HG03066 (cell line): ENCODE measurements at regions not wholly inside any gene's neighbourhood (a gene's known extent, or its start where the extent isn't known, plus 50 kb on each side); places are given as distances from the start of the nearest gene placed in this dataset.

ENCODE experiments used
- ATAC-seq: cut with Tn5 transposase; IDR thresholded peaks from one replicate; pipeline ENCODE4 v1.9.1; 2021; ENCODE audit warnings: low read depth; ENCODE audit not compliant: unreplicated experiment

DNA sequence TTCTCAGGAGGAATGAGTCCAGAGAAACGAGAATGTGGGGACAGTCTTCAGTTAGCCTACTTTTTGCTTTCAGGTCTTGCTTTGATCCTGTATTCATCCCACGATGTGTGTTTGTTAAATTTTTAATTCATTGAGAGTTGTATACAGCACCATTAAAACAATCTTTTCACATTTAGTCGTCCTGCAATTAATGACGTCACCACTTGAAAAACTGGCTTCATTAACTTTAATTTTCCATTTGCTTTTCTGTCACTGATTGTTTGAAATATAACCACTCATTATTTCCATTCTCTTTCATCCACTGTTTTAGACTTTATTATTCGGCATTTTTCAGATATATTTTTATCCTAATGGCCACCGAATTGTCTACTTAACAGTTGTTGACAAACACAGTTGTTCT is 146.9 kb downstream of the TFEC start:
- no peak for ATAC-seq

DNA sequence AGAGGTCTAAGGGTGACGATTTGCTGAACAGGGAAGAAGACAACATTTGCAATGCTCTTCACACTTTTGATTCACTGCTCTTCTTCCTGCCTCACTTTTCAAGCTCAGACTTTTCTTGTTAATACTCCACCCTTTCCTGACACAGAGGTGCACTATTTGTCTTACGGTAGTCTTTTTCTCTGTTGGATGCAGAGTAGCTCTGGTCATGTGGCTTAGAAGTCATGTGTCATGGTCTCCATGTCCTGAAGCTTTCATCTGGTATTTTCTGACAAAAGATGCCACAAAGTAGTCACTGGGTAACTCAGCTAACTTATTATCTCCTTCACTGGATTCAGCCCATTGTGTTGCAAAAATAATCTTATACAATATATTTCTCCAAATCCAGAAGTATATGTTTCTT is 149.1 kb downstream of the TFEC start:
- ATAC-seq = no peak

DNA sequence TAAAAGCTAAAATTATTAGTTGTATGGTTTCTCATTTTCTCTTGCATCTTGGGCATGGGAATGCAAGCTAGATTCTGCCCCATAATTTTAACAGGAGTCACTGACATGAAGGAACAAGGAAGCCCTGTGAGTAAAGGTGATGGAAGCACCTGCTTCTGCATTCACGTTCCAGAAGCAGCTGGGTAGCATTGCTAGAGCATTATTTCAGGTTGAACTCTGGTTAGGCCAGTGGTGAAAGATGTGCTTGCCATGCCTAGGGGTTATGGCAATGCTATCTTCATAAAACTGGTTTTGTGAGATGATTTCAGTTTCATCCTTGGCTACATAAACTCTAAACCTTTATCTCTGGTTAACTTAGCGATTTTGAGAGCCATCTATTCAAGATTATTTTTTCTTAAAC is 151.4 kb downstream of the TFEC start:
- no peak for ATAC-seq

DNA sequence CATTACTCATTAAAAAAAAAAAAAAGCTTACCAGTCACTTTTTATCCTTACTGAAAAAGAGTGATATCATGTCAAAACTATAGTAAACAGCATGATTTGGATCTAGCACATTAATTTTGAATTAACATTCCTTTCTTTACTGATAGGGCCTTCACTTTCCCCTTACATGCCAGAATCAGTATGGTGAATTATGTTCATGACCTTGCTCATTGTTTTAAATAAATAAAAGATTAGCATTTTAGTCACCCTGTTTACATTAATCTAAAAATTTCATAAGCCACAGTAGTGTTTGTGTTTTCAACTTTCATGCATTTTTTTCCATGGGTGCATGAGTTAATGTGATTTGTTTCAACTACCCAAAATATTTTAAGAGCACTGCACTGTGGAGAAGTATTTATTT is 160.8 kb downstream of the TFEC start:
- ATAC-seq = no peak

DNA sequence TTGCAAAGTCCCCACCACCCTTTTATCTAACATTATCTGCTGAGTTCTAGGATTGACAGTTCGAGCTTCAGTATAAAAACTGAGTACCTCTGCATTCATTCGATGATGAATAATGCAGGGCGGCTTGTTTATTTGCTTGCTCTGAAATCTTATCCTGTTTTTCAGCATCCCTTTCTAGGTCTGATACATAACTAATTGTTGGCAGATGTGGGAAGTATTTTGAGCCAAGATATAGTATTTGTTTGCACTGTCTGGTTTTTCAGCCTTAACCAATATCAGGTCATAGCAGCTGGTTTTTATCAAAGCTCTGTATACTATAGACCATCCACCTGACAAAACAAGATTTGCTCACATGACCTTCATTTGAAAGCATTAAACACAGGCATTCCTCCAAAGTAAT is 161.4 kb downstream of the TFEC start:
- ATAC-seq = no peak

DNA sequence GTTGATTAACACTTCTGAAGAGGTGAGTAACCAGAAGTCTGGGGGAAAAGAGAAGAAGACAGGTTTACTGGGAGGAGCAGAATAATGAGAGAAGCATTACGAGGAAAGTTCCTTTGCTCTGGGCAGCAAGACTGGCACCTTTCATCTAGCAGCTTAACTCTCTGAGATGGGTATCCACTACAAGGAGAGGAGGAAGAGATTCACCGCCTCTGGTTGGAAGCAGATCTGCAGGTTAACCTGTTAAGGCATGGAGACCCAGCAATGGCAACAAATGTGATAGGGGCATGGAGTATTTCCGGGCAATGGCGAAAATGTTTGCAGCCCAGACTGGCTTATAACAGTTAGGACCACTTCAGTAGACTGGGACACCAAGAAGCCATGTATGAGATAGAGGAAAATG is 162.2 kb downstream of the TFEC start:
- ATAC-seq = no peak

DNA sequence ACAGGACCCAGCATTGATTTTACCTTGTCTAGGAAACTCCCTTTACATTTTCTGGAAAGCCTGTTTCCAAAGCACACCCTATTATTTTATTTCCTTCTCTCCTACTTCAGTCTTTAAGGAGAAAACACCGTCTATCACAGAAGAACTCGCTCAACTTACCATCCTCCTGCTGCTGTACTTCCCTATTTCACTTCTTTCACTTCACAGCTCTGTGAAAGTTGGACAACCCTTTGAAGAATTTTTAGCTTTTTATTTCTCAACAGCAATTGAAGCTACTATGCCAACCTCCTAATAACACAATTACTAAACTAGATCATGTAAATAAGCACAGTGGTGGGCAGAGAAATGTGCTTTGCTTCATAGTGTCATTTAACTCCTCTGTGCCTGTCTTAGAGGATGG is 166.5 kb downstream of the TFEC start:
- ATAC-seq = no peak

DNA sequence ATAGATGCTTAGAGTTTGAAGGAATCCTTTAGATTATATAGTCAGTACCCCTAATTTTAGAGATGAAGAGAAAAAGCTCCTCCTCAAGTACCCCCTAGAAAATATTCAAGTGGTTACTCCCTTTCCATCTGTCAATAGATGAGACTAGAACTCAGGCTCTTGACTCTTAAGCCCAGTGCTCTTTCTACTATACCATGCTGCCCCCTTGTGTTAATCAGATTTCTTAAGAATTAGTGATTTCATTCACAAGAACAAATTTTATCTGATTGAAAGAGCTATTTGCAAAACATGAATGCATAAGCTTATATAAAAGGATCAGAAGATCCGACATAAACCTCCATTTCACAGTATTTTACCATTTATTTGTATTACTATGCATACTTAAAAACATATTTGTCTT is 179.3 kb downstream of the TFEC start:
- peak; percentile 56 for ATAC-seq

DNA sequence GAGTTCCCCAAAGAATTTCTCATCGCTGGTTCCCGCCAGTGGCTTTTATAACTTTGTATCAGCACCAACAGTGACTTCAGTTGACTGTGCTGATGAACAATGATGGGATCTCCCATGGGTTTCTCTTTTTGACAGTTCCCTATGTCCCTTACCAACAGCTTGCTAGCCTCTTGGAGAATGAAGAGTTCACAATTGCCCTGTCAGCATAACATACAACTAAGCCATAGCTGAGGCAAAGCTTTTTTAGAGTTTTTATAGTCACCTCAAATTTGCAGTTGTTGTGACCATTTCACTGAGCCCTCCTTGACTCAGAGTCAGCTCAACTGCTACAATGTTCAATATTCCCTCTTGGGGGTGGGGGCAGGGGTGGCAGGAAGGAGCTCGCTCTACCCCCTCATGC is 179.8 kb downstream of the TFEC start:
- ATAC-seq = no peak

DNA sequence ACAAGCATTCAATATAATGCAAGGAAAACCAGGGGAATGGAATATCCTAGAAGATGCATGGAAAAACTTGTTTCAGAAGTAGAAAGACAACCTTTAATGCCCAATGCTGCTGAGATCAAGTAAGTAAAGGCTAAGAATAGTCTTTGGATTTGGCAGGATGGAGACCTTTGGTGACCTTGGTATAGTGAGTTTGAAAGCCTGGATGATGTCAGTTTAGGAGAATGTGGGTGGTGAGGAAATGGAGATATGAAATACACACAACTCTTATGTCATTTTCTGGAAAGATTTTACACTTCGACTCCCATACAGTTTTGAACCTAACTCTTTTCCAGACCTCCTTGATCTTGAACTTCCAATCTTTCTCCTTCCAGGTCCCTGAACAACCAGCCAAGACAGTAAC is 185.7 kb downstream of the TFEC start:
- no peak for ATAC-seq

DNA sequence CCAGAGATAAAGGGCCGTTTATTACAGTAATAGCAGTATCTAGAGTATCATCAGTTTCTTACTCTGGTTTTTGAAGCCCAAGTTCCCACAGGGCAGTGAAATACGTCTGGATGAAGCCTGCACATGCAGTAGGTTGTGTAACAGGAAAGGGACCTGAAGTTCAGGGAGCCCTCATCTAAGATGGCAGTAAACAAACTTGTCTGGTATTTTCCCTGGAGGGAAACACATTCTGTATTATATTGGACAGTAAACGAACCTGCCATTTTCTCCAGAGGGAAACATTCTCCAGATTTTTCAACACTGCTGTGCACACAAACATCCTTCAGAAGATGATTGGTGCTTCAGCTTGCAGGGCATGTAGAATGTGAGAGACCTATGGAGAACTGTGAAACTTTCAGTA is 189.9 kb downstream of the TFEC start:
- ATAC-seq = no peak

DNA sequence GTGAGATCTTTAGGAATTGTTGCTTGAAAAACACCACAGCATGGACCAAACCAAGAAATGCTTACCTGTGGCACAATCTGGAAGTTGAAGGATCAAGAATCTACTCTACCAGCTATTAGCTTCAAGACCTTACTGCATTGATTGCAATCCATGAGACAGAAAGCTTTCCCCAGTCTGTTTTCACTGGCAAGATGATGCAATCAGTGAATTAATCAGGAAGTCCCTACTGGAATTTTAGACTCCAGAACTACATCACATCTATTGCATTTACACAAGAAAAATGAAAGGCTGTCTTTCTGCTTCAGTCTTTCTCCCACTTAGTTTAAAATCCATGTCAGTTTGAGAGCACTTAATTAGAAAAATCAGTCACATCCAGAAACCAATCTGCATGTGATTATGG is 191.7 kb downstream of the TFEC start:
- no peak for ATAC-seq

DNA sequence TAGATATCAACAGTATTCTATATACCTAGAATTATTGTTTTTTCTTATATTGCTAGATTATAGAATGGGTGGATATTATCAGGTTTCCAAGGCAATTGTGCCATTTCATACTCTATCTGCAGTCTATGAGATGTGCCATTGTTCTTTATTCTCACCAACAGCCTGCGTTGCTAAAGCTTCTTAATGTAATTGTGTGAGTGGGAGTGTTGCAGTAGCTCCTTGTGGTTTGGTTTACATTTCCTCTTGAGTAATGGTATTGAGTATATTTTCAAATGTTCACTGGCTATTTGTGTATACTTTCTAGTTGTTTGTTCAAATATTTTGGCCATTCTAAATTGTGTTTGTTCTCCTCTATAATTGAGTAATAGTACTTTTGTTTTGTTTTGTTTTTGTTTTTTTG is 199.2 kb downstream of the TFEC start:
- ATAC-seq = no peak

DNA sequence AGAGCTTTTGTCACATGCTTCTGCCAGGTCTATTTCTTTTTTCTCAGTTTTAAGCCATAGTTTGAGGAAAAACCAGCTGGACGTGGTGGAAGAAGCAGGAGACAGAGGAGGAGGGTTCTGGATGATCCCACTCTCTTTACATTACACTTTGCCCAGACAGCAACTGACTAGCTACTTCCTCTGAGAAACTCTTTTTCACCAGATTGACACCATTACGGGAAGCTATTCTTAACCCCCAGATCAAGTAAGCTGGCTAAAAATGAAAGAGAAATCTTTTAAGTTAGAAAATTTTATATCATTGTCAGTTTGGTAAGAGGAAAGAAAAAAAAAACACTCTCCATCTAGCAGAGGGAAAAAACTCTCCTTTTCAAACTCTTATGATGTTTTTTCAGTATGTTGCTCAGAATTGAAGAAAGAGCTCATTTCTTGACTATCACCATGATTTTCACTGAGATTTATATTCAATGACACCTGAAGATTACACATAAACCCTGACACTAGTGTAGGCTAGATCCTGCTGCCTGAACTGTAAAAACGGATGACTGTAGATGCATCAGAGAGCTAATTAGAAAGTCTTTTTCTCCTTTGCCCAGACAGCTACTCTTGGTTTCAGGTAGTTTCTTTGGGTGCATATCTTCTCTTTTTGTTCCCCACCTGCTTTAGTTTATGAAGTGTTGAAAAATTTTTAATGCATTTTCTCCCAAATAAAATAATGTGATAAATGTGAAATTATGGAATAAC is 203.1 kb downstream of the TFEC start:
- no peak for ATAC-seq

DNA sequence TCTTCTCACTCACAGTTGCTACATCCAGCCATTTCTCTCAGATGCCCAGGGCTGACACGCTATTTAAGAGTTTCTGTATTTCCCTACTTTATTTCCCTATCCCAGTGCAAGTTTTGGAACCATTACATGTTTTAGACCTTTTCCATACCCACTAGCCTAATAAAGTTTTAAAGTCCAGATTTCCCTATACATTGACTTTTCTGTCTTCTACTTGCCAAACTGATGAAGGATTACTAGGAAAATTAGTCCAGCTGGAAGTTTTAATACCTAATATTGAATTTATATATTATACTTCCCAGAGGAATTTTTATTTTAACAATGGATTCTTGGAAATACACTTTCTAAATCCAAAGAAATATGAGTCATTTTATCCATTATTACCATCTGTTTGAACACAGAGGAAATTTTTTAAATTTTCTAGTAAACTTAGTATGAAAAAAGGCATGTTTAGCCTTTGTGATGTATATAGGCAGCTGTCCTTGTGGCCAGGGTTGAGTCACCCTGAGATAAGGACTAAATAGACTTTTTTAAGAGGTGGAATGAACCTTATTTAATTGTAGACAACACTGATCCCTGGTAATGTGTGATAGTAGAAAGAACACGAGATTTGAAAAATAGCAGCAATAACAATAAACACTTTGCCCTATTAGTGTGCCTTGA is 205.0 kb downstream of the TFEC start:
- no peak for ATAC-seq

DNA sequence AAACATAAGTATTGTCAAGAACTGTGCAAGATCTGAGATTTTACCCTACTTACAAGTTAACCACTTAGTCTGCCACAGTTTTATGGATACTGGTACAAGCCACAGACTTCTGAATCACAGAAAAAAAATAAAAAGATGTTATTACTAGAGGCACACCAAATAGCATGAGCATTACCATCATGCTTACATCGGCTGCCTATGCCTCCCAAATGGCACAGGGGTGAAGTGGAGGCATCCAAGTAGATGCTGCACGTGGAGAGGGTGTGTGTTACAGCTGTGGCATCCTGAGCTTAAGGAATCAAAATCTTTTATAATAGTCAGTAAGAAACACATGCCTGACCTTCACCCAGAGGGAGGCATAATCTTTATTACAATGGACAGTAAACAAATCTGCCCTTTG is 207.8 kb downstream of the TFEC start:
- no peak for ATAC-seq

DNA sequence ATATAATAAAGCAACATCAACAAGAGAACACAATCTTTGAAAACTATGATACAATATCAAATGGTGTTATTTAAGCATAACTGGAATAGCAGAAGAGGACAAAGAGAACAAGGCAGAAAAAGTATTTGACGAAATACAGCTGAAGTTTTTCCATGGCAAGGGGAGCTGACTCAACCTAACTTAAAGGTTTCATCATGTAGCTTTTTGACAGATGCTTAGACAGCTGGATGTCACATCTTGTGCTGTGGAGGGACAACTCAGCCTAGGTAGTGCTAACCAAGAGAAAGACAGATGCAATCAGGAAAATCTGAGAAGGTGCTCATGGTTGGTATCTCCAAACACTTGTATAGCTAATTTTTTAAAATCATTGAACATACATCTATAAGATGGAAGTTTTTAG is 208.2 kb downstream of the TFEC start:
- no peak for ATAC-seq

DNA sequence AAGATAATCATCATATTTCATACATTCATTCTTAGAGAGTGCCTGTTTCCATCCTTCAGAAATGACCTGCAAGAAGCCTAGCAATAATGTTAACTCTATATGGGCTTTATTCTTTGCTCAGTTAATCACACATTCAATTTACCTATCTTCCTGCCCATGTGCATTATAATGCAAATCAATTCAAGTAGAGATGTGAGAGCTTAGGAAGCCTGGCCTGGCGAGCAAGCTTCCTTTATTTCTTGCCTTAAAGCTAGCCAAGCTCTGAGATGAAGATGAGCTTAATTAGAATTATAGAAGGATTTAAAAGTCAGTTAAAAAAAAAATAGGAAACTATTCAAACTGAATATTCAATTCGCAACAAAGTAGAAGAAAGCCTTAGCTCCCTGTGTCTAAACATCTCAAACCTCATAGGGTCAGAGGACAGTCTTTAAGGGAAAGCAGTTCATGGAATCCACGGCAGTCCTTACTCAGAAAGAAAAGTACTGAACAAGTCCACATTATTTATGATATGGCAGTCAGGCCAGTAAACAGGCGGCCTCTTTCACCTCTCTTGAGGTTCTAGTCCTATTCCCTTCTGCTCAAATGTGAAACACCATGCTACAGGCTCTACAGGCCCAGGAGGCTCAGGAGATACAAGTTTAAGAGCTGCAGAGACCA is 214.1 kb downstream of the TFEC start:
- no peak for ATAC-seq

DNA sequence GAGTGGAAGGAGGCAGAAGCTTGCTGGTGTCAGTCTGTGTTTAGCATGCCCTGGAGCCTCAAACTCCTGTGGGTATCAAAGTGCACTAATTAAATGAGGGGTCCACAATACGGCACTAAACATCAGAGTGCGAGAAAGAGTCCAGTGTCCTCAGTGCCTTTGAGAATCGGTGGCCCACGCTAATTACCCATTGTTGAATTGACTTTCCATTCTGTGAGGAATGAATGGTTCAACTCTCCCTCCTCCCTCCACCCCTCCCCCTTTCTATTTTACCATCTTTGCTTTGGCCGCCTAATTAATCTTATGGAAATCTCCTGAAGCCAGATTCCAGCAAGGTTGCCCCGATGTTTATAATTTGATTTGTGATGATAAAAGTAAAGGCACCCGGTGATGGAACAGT is 217.8 kb downstream of the TFEC start:
- ATAC-seq = no peak

DNA sequence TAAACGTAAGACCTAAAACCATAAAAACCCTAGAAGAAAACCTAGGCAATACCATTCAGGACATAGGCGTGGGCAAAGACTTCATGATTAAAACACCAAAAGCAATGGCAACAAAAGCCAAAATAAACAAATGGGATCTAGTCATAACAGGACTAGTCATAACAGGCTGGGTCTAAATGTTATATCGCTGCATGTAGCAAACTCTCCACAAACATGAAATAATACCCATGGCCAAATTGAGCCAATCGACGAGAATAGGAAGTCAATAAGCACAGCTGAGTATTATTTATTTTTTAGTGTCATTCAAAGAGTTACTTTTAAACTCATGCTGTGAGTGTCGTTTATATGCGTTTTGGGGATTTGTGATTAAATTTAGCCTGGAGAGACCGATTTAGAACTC is 225.1 kb downstream of the TFEC start:
- no peak for ATAC-seq

DNA sequence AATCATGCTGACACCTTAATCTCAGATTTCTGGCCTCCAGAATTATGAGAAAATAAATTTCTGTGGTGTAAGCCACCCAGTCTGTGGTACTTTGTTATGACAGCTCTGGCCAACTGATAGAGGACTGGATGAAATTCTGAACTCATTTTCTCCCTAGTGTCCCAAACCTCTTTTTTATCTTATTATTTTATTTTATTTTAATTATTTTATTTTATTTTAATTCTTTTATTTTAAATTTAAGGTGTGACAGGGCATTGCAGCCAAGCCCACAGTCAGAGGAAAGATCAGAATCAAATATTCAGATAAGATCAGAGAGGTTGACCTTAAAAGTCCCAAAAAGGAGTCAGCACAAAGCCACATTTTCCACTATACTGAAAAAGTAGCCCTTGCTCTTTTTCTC is 228.1 kb downstream of the TFEC start:
- ATAC-seq = no peak

DNA sequence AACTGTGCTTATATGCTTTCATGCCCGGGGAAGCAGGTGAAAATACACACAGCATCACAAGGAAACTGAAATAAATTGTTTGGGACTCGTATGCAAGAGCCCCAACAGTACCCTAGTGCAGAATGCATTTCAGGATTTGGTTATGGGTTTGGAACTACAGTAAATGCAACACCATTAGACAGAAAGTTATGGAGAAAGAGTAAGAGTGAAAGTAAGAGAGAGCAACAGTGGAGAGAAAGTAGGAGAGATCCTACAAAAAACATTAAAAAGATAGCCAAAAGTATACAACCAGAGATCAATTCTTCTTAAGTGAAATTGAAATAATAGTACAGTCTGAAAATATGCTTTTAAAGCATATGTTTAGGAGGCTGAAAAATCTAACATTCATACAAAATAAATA is 231.1 kb downstream of the TFEC start:
- no peak for ATAC-seq
